ENCODE measurements at regions not wholly inside any gene's neighbourhood (a gene's known extent, or its start where the extent isn't known, plus 50 kb on each side); places are given as distances from the start of the nearest gene placed in this dataset.

DNA sequence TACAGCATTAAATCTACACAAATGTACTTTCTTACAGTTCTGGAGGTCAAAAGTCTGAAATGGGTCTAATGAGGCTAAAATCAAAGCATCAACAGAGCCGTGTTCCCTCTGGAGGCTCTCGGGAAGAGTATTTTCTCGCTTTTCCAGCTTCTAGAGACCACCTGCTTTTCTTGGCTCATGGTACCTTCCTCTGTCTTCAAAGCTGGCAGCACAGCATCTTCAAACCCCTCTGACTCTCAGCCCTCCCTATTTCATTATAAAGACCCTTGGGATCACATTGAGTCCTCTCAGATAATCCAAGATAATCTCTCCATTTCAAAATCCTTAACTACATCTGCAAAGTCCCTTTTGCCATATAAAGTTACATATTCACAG lies 117.8 kb upstream of the NCK2 start:
- 35% methylated on average over 3 of the region's 3 CpGs for WGBS (ENCODE audit: low lambda C conversion rate)
- POLR2A ChIA-PET: no interaction called here
- DNase-seq: no peak

GRCh38 chr2:105626212-105626965 lies 118.3 kb upstream of the NCK2 start:
- ChIA-PET POLR2A (no interaction called here), CTCF (no interaction called here)
- TF ChIP-seq, protein P1, sequence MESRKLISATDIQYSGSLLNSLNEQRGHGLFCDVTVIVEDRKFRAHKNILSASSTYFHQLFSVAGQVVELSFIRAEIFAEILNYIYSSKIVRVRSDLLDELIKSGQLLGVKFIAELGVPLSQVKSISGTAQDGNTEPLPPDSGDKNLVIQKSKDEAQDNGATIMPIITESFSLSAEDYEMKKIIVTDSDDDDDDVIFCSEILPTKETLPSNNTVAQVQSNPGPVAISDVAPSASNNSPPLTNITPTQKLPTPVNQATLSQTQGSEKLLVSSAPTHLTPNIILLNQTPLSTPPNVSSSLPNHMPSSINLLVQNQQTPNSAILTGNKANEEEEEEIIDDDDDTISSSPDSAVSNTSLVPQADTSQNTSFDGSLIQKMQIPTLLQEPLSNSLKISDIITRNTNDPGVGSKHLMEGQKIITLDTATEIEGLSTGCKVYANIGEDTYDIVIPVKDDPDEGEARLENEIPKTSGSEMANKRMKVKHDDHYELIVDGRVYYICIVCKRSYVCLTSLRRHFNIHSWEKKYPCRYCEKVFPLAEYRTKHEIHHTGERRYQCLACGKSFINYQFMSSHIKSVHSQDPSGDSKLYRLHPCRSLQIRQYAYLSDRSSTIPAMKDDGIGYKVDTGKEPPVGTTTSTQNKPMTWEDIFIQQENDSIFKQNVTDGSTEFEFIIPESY (IDR thresholded peaks at IDR 0.05; ENCODE audit: borderline replicate concordance, low read depth): no peak
- TF ChIP-seq GABPA (IDR thresholded peaks at IDR 0.05; ENCODE audit: low read depth) (no peak), EP300 (IDR thresholded peaks at IDR 0.05; ENCODE audit: borderline replicate concordance in 1 of 2, low read depth in 1 of 2, low read length in 1 of 2) (no peak), NRF1 (IDR thresholded peaks at IDR 0.05; ENCODE audit: low read depth, low read length) (no peak)
- Histone ChIP-seq H3K9ac (no peak overlapping the region), H3K9me2 (no peaks in the 10 kb centered on the region), H3K36me3 (replicated peaks in 1 of 2; ENCODE audit: control insufficient read depth in 1 of 2, insufficient read depth in 2 of 2, low read length in 1 of 2) (no peaks in the 10 kb centered on the region), H3K4me2 (no peak overlapping the region), H3K27me3 (ENCODE audit: insufficient read depth) (no peaks in the 10 kb centered on the region; the same call in 1 of the 2 replicates), H3F3A (replicated peaks; ENCODE audit: insufficient read depth) (no peaks in the 10 kb centered on the region), H3K4me1 (ENCODE audit: control insufficient read depth in 1 of 2, insufficient read depth in 2 of 2, low read depth in 1 of 2, low read length in 1 of 2) (no peaks in the 10 kb centered on the region), H3K79me2 (ENCODE audit: insufficient read depth) (no peaks in the 10 kb centered on the region), H2AFZ (ENCODE audit: low read depth) (no peak overlapping the region), H3K27ac (ENCODE audit: low read depth in 2 of 2, low read length in 1 of 2) (no peak overlapping the region), H3K4me3 (ENCODE audit: low read depth in 2 of 2, low read length in 1 of 2) (no peak overlapping the region), H4K20me1 (ENCODE audit: insufficient read depth) (no peaks in the 10 kb centered on the region), H3K9me3 (no peaks in the 10 kb centered on the region)
- DNase-seq: no peak
- 31% methylated on average over 7 of the region's 7 CpGs for WGBS (ENCODE audit: low lambda C conversion rate)

More for the DNA sequence above, 117.8 kb upstream of the NCK2 start:
- no peak for TF ChIP-seq NRF1 (IDR thresholded peaks at IDR 0.05; ENCODE audit: low read depth, low read length)
- TF ChIP-seq, protein P2, sequence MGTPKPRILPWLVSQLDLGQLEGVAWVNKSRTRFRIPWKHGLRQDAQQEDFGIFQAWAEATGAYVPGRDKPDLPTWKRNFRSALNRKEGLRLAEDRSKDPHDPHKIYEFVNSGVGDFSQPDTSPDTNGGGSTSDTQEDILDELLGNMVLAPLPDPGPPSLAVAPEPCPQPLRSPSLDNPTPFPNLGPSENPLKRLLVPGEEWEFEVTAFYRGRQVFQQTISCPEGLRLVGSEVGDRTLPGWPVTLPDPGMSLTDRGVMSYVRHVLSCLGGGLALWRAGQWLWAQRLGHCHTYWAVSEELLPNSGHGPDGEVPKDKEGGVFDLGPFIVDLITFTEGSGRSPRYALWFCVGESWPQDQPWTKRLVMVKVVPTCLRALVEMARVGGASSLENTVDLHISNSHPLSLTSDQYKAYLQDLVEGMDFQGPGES (IDR thresholded peaks at IDR 0.05; ENCODE audit: low read depth, low read length): no peak
- TF ChIP-seq PBX3 (IDR thresholded peaks at IDR 0.05): no peak
- no peak for TF ChIP-seq ELF1 (IDR thresholded peaks at IDR 0.05)
- TF ChIP-seq TAF1 (IDR thresholded peaks at IDR 0.05; ENCODE audit: borderline replicate concordance, low read depth, low read length): no peak
- TF ChIP-seq USF2 (IDR thresholded peaks at IDR 0.05; ENCODE audit: borderline replicate concordance, low read depth, low read length): no peak
- Histone ChIP-seq H3K79me2 (ENCODE audit: insufficient read depth) (no peaks in the 10 kb centered on the region), H3K9me3 (no peaks in the 10 kb centered on the region), H3K27ac (ENCODE audit: low read depth in 2 of 2, low read length in 1 of 2) (no peak overlapping the region), H2AFZ (ENCODE audit: low read depth) (no peak overlapping the region), H3K9ac (no peak overlapping the region), H3K9me2 (no peaks in the 10 kb centered on the region), H3K36me3 (replicated peaks in 1 of 2; ENCODE audit: control insufficient read depth in 1 of 2, insufficient read depth in 2 of 2, low read length in 1 of 2) (no peaks in the 10 kb centered on the region), H3K27me3 (ENCODE audit: insufficient read depth) (no peaks in the 10 kb centered on the region; the same call in 1 of the 2 replicates), H4K20me1 (ENCODE audit: insufficient read depth) (no peaks in the 10 kb centered on the region), H3K4me1 (ENCODE audit: control insufficient read depth in 1 of 2, insufficient read depth in 2 of 2, low read depth in 1 of 2, low read length in 1 of 2) (no peaks in the 10 kb centered on the region), H3K4me2 (no peak overlapping the region), H3F3A (replicated peaks; ENCODE audit: insufficient read depth) (no peaks in the 10 kb centered on the region), H3K4me3 (ENCODE audit: low read depth in 2 of 2, low read length in 1 of 2) (no peak overlapping the region)
- CTCF ChIA-PET: no interaction called here

Data from SK-N-SH (cell line).